GM12891 (cell line): ENCODE measurements at regions not wholly inside any gene's neighbourhood (a gene's known extent, or its start where the extent isn't known, plus 50 kb on each side); places are given as distances from the start of the nearest gene placed in this dataset.

ENCODE experiments used
- DNase-seq: peaks from one replicate; pipeline ENCODE4 v3.0.0; 2011; ENCODE audit warnings: low spot score; ENCODE audit not compliant: insufficient read length
- FAIRE-seq: peaks from 2 replicates; lab custom pipeline; 2011; peaks lifted over from hg19 to GRCh38; lab: Jason Lieb, UNC
- PAX5 ChIP-seq: IDR thresholded peaks from 2 replicates; pipeline ENCODE4 v1.6.1; 2011; ENCODE audit warnings: low read length, moderate library complexity, mild to moderate bottlenecking; ENCODE audit not compliant: insufficient read depth, severe bottlenecking
- POLR2A ChIP-seq: IDR thresholded peaks from 2 replicates; pipeline ENCODE4 v1.6.1; 2011; ENCODE audit warnings: low read depth, low read length, control low read depth
- POLR2AphosphoS5 ChIP-seq: IDR thresholded peaks from 2 replicates; pipeline ENCODE4 v1.6.1; 2011; ENCODE audit warnings: low read depth, low read length, control low read depth
- POU2F2 ChIP-seq: IDR thresholded peaks from 2 replicates; pipeline ENCODE4 v1.6.1; 2011; ENCODE audit warnings: low read depth, mild to moderate bottlenecking, control low read depth, low read length, moderate library complexity
- SPI1 ChIP-seq: IDR thresholded peaks from 2 replicates; pipeline ENCODE4 v1.6.1; 2011; ENCODE audit warnings: low read depth, low read length, control low read depth
- TAF1 ChIP-seq: IDR thresholded peaks from 2 replicates; pipeline ENCODE4 v1.6.1; 2011; ENCODE audit warnings: low read depth, low read length, control low read depth

DNA sequence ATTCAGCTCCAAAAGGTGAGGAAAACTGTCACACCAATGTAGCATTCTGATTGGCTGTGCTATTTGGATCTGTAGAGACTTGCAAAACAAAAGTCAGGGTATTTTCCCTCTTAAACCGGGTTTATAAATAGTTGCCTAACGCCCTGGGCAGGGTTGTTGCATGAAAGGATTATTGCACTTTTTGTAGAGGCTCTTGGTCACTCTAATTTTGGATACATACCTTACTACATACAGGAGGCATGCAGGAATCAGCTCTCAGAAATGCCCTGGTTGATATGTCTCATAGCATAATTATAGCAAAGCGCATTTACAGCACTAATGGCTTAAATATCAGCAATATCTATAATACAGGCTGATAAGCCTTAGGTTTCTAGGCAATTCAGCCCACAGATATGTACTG is 200.0 kb upstream of the GDNF start:
- no peak for TF ChIP-seq TAF1
- TF ChIP-seq POU2F2 = no peak
- no peak for TF ChIP-seq PAX5
- no peak for TF ChIP-seq SPI1
- no peak for TF ChIP-seq POLR2AphosphoS5
- TF ChIP-seq POLR2A = no peak
- DNase-seq (no peak), FAIRE-seq (no peak)

DNA sequence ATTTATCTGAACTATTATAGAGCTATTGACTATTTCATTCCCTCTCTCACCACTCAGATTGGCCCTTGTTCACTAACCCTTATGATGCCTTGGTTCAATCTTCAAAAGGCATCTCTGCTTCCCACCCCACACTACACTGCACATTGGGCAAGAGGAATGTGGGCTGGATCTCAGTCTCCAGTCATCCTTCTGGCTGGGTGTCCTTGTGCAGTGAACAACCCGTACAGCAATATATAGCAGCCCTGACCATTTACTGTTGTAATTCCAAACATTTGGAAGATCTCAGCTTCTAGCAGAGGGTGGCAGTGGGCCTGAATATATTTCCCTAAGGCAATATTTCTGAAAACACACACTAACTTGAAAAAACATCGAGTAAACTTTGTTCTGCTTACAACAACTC is 199.2 kb upstream of the GDNF start:
- TF ChIP-seq POU2F2 = no peak
- no peak for TF ChIP-seq POLR2A
- no peak for TF ChIP-seq TAF1
- TF ChIP-seq POLR2AphosphoS5 = no peak
- no peak for TF ChIP-seq PAX5
- TF ChIP-seq SPI1 = no peak
- FAIRE-seq (no peak), DNase-seq (no peak)

DNA sequence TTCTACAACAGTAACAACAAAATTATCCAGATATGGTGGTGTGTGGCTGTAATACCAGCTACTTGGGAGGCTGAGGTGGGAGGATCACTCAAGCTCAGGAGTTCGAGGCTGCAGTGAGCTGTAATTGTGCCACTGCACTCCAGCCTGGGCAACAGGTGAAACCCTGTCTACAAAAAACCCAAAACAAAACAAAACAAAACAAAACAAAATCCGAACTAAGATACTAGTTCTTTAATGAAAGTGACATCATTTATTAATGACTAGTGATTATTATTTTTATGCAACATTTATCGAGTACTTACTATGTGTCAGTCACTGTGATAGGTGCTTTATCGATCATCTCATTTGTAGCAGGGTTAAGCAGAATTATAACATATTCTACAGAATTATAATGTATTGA is 196.9 kb upstream of the GDNF start:
- DNase-seq (no peak), FAIRE-seq (no peak)
- TF ChIP-seq SPI1 (no peak), PAX5 (no peak), POU2F2 (no peak), TAF1 (no peak), POLR2A (no peak), POLR2AphosphoS5 (no peak)

- no peak for FAIRE-seq
These were observed 192.3 kb upstream of the GDNF start for GRCh38 chr5:38032149-38032548.

GRCh38 chr5:38031304-38031703 is 191.5 kb upstream of the GDNF start:
- FAIRE-seq = no peak

More at GRCh38 chr5:38032149-38032548, 192.3 kb upstream of the GDNF start:
- no peak for DNase-seq
- TF ChIP-seq POU2F2 (no peak), POLR2AphosphoS5 (no peak), PAX5 (no peak), TAF1 (no peak), SPI1 (no peak), POLR2A (no peak)

GRCh38 chr5:38029397-38030065 is 189.7 kb upstream of the GDNF start:
- FAIRE-seq (no peak), DNase-seq (no peak)
- TF ChIP-seq SPI1 (no peak), PAX5 (no peak), POLR2A (no peak), TAF1 (no peak), POU2F2 (no peak), POLR2AphosphoS5 (no peak)

More at GRCh38 chr5:38031304-38031703, 191.5 kb upstream of the GDNF start:
- DNase-seq = no peak
- TF ChIP-seq TAF1 (no peak), POLR2AphosphoS5 (no peak), PAX5 (no peak), POU2F2 (no peak), SPI1 (no peak), POLR2A (no peak)

GRCh38 chr5:38023799-38024198 is 184.0 kb upstream of the GDNF start:
- DNase-seq = no peak
- TF ChIP-seq TAF1 (no peak), POLR2AphosphoS5 (no peak), POLR2A (no peak), PAX5 (no peak), POU2F2 (no peak), SPI1 (no peak)
- FAIRE-seq = no peak

DNA sequence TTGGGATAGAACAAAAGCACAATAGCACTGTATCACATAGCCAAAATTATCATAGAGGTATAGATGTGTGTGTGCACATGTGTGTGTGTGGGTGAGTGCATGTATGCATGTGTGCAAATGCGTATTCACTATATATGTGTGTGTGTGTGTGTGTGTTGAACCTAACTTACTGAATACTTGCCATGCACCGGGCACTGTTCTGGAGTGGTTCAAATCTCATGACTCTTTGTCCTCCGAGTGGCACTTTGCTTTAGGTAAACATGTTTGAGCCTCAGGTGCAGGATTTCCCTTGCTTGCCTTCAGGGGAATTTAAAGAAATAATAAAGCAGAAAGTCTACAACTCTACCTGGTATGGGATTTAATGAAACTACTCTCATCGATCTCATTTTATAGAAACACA is 183.5 kb upstream of the GDNF start:
- DNase-seq (no peak), FAIRE-seq (no peak)
- TF ChIP-seq SPI1 = no peak
- no peak for TF ChIP-seq TAF1
- TF ChIP-seq POLR2A = no peak
- no peak for TF ChIP-seq POU2F2
- no peak for TF ChIP-seq PAX5
- TF ChIP-seq POLR2AphosphoS5 = no peak

DNA sequence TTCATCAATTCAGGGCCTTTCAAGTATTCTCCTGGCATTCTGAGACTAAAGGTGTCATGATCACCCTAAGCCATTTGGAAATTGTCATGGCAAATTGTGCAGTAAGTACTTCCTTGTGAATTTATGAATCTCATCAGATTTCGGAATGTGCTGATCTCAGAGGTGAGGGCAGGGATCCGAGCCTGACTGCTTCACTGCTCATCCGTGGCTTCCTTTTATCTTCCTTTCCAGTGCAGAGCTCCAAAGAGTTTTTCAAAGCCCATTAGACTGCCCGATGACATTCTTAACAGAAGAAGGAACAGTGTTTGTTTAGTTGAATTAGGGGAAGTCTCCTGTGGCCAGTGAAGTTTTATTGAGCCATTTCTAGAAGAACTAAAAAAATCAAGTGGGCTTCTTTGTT is 182.8 kb upstream of the GDNF start:
- FAIRE-seq (no peak), DNase-seq (no peak)
- TF ChIP-seq POLR2AphosphoS5 (no peak), POU2F2 (no peak), PAX5 (no peak), TAF1 (no peak), SPI1 (no peak), POLR2A (no peak)

DNA sequence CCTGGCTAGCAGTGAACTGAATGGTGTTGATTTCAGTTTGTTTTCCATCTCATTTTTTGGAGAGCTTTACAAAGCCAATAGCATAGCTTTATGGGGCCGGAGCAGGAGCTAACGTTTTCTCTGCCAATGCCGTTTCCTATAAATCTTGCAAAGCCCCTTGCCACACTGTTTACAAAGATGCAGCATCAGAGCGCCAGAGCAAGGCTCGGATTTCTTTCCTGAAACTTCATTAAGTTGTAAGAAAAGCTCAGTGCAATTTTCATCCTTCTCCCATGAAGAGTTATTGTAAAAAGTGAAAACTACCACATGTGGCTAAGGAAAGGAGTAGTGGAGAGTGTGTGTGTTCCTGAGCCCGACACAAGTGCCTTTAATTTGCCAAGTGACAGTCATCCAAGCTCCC is 178.2 kb upstream of the GDNF start:
- TF ChIP-seq POU2F2 (no peak), SPI1 (no peak), POLR2AphosphoS5 (no peak)
- DNase-seq = no peak
- no peak for FAIRE-seq
